Uterus (tissue), 2 donors: ENCODE measurements at regions not wholly inside any gene's neighbourhood (a gene's known extent, or its start where the extent isn't known, plus 50 kb on each side); places are given as distances from the start of the nearest gene placed in this dataset.

Experiments
- POLR2A ChIP-seq, 2 donors: fragments of 450-650 bp; IDR thresholded peaks; one replicate each; pipeline ENCODE4 v1.6.1; 2016; ENCODE audit warnings: antibody characterized with exemption in 2 of 2, mild to moderate bottlenecking in 1 of 2, moderate library complexity in 1 of 2
- TF ChIP-seq, protein P1 (sequence below), 4 experiments: fragments of 200-600 bp in 2 of 4; fragments of 450-650 bp in 2 of 4; sonication (generic) in 2 of 4; IDR thresholded peaks; one replicate each; pipeline ENCODE4 v1.5.1; 2016 to 2019; ENCODE audit warnings: antibody characterized with exemption in 4 of 4, mild to moderate bottlenecking in 2 of 4, moderate library complexity in 1 of 4

DNA sequence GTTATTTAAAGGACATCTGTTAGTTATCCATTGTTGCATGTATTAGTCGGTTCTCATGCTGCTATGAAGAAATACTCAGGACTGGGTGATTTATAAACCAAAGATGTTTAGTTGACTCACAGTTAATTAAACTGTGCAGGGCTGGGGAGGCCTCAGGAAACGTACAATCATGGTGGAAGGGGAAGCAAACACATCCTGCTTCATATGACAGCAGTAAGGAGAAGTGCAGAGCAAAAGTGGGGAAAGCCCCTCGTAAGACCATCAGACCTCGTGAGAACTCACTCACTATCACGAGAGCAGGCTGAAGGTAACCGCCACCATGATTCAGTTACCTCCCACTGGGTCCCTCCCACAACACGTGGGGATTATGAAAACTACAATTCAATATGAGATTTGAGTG is 2064.1 kb downstream of the MAT2B start:
- TF ChIP-seq, protein P1, sequence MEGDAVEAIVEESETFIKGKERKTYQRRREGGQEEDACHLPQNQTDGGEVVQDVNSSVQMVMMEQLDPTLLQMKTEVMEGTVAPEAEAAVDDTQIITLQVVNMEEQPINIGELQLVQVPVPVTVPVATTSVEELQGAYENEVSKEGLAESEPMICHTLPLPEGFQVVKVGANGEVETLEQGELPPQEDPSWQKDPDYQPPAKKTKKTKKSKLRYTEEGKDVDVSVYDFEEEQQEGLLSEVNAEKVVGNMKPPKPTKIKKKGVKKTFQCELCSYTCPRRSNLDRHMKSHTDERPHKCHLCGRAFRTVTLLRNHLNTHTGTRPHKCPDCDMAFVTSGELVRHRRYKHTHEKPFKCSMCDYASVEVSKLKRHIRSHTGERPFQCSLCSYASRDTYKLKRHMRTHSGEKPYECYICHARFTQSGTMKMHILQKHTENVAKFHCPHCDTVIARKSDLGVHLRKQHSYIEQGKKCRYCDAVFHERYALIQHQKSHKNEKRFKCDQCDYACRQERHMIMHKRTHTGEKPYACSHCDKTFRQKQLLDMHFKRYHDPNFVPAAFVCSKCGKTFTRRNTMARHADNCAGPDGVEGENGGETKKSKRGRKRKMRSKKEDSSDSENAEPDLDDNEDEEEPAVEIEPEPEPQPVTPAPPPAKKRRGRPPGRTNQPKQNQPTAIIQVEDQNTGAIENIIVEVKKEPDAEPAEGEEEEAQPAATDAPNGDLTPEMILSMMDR (IDR thresholded peaks at IDR 0.05): no peak
- TF ChIP-seq POLR2A (IDR thresholded peaks at IDR 0.05): no peak
